Germinal center (tissue), 1 donor: ENCODE measurements at regions not wholly inside any gene's neighbourhood (a gene's known extent, or its start where the extent isn't known, plus 50 kb on each side); places are given as distances from the start of the nearest gene placed in this dataset.
A peak's percentile ranks its signal among the peaks of the same experiment; 100 is the strongest.

Experiments
- DNase-seq: peaks from one replicate; pipeline ENCODE4 v3.0.0; 2012; ENCODE audit warnings: mixed read lengths, low spot score

- no peak for DNase-seq
Observed at GRCh38 chr2:226031647-226032501, 632.4 kb downstream of the NYAP2 start.

GRCh38 chr2:226030788-226031646 is 631.5 kb downstream of the NYAP2 start:
- peak; percentile 8 for DNase-seq

- DNase-seq: no peak
Observed at GRCh38 chr2:226030369-226030768, 630.9 kb downstream of the NYAP2 start.

- DNase-seq: no peak
Observed at GRCh38 chr2:226023946-226024345, 624.4 kb downstream of the NYAP2 start.

GRCh38 chr2:226023383-226023782 is 623.9 kb downstream of the NYAP2 start:
- no peak for DNase-seq

GRCh38 chr2:226020956-226021355 is 621.4 kb downstream of the NYAP2 start:
- no peak for DNase-seq

- no peak for DNase-seq
Observed at GRCh38 chr2:226020176-226020575, 620.7 kb downstream of the NYAP2 start.

- DNase-seq: no peak
Observed at GRCh38 chr2:226018641-226019040, 619.1 kb downstream of the NYAP2 start.

GRCh38 chr2:226017537-226017936 is 618.0 kb downstream of the NYAP2 start:
- no peak for DNase-seq

GRCh38 chr2:226017107-226017506 is 617.6 kb downstream of the NYAP2 start:
- DNase-seq: no peak

GRCh38 chr2:226011716-226012450 is 612.4 kb downstream of the NYAP2 start:
- no peak for DNase-seq

GRCh38 chr2:226002438-226002837 is 602.9 kb downstream of the NYAP2 start:
- DNase-seq: no peak

- no peak for DNase-seq
Observed at GRCh38 chr2:226001716-226002115, 602.2 kb downstream of the NYAP2 start.

- no peak for DNase-seq
Observed at GRCh38 chr2:225999692-226000091, 600.2 kb downstream of the NYAP2 start.

GRCh38 chr2:225998653-225999052 is 599.1 kb downstream of the NYAP2 start:
- DNase-seq: no peak

GRCh38 chr2:225998116-225998515 is 598.6 kb downstream of the NYAP2 start:
- no peak for DNase-seq

- no peak for DNase-seq
Observed at GRCh38 chr2:225996462-225996828, 596.9 kb downstream of the NYAP2 start.

GRCh38 chr2:225995796-225996461 is 596.4 kb downstream of the NYAP2 start:
- DNase-seq: no peak

- no peak for DNase-seq
Observed at GRCh38 chr2:225994748-225995405, 595.4 kb downstream of the NYAP2 start.

GRCh38 chr2:225993430-225993829 is 593.9 kb downstream of the NYAP2 start:
- DNase-seq: no peak

- no peak for DNase-seq
Observed at GRCh38 chr2:225989809-225990208, 590.3 kb downstream of the NYAP2 start.
